GM12878 (cell line): ENCODE measurements at regions not wholly inside any gene's neighbourhood (a gene's known extent, or its start where the extent isn't known, plus 50 kb on each side); places are given as distances from the start of the nearest gene placed in this dataset.

Experiments
- ATAC-seq: fragments of 200-7000 bp; cut with Tn5 transposase; 3 replicates; pipeline ENCODE4 v1.9.1; 2020; ENCODE audit warnings: mild to moderate bottlenecking, moderate library complexity
- BruUV-seq: library from RNA; stranded (reverse); fragments of 400-500 nt; replicated peaks from 2 replicates; lab custom pipeline; 2021; lab: Mats Ljungman, UMichigan
- CTCF ChIA-PET: fragments of 300-600 bp; sonication (Branson Sonifier 250); formaldehyde crosslinking; extraction: SDS; loops from one replicate; lab custom pipeline; 2021; ENCODE audit warnings: inconsistent platforms; lab: Yijun Ruan, JAX
- POLR2A ChIA-PET: fragments of 350-600 bp; formaldehyde crosslinking; extraction: SDS; loops from one replicate; lab custom pipeline; 2021; ENCODE audit warnings: inconsistent platforms; lab: Charles Lee
- RAD21 ChIA-PET: fragments of 300-600 bp; sonication (Branson Sonifier 250); formaldehyde crosslinking; loops from one replicate; lab custom pipeline; 2023; ENCODE audit warnings: antibody characterized with exemption; ENCODE audit not compliant: unreplicated experiment; lab: Charles Lee
- SMC1A ChIA-PET: fragments of 300-600 bp; sonication (Branson Sonifier 250); formaldehyde crosslinking; loops from one replicate; lab custom pipeline; 2023; ENCODE audit not compliant: unreplicated experiment, uncharacterized antibody; lab: Charles Lee
- DNase-seq: peaks from one replicate; pipeline ENCODE4 v3.0.0-alpha.2; 2011; ENCODE audit warnings: low read depth, low spot score
- FAIRE-seq: peaks from 3 replicates; lab custom pipeline; 2011; peaks lifted over from hg19 to GRCh38; lab: Jason Lieb, UNC
- H2AFZ ChIP-seq: 2 replicates; pipeline ENCODE4 v1.6.0; 2011; ENCODE audit warnings: low read depth, low read length, control low read depth; ENCODE audit not compliant: control insufficient read depth
- H3K27ac ChIP-seq: 2 replicates; pipeline ENCODE4 v1.5.1; 2011; ENCODE audit warnings: control low read depth; ENCODE audit not compliant: control insufficient read depth, insufficient read depth
- H3K27me3 ChIP-seq, 2 experiments: replicated peaks in 1 of 2; 2 replicates each; pipeline versions ENCODE4 v1.6.0 to v1.6.1; 2011; ENCODE audit warnings: low read length in 1 of 2; ENCODE audit not compliant: control insufficient read depth in 2 of 2, insufficient read depth in 2 of 2
- H3K36me3 ChIP-seq, 2 experiments: 2 replicates each; pipeline ENCODE4 v1.5.1; 2011; ENCODE audit warnings: low read length in 1 of 2; ENCODE audit not compliant: control insufficient read depth in 2 of 2, insufficient read depth in 2 of 2
- H3K4me1 ChIP-seq: 2 replicates; pipeline ENCODE4 v1.6.1; 2011; ENCODE audit warnings: mild to moderate bottlenecking, low read length, moderate library complexity, mixed read lengths; ENCODE audit not compliant: control insufficient read depth, insufficient read depth
- H3K4me2 ChIP-seq: 2 replicates; pipeline ENCODE4 v1.6.0; 2011; ENCODE audit warnings: control low read depth; ENCODE audit not compliant: control insufficient read depth, insufficient read depth
- H3K4me3 ChIP-seq: fragments of 200-600 bp; sonication (generic); 2 replicates; pipeline ENCODE4 v1.5.1; 2016
- H3K79me2 ChIP-seq: 2 replicates; pipeline ENCODE4 v1.6.0; 2011; ENCODE audit warnings: low read length; ENCODE audit not compliant: control insufficient read depth, insufficient read depth
- H3K9ac ChIP-seq: 2 replicates; pipeline ENCODE4 v1.8.0; 2011; ENCODE audit warnings: low read length, control low read depth, mixed read lengths; ENCODE audit not compliant: control insufficient read depth, insufficient read depth
- H3K9me3 ChIP-seq: replicated peaks from 3 replicates; pipeline ENCODE4 v1.5.1; 2011; ENCODE audit warnings: mild to moderate bottlenecking, low read length; ENCODE audit not compliant: control insufficient read depth, insufficient read depth
- H4K20me1 ChIP-seq: 2 replicates; pipeline ENCODE4 v1.6.0; 2011; ENCODE audit not compliant: control insufficient read depth, insufficient read depth
- BCL11A ChIP-seq: IDR thresholded peaks from 2 replicates; pipeline ENCODE4 v1.6.1; 2011; ENCODE audit warnings: low read depth, low read length
- ETV6 ChIP-seq, 2 experiments: fragments of 450-650 bp in 1 of 2; IDR thresholded peaks in 1 of 2; conservative IDR thresholded peaks in 1 of 2; 2 replicates each; pipeline ENCODE4 v1.6.1; 2014; ENCODE audit warnings: antibody characterized with exemption in 1 of 2, borderline replicate concordance in 1 of 2, low read depth in 1 of 2, mild to moderate bottlenecking in 1 of 2, moderate library complexity in 1 of 2
- IRF3 ChIP-seq: fragments of 450-650 bp; IDR thresholded peaks from 2 replicates; pipeline ENCODE4 v1.6.1; 2014; ENCODE audit warnings: mild to moderate bottlenecking
- NFYB ChIP-seq: IDR thresholded peaks from 2 replicates; pipeline ENCODE4 v1.6.1; 2011; ENCODE audit warnings: low read depth, mild to moderate bottlenecking, low read length, improper control_type of control experiment, moderate library complexity; ENCODE audit not compliant: insufficient read depth
- POLR2AphosphoS2 ChIP-seq: IDR thresholded peaks from 2 replicates; pipeline ENCODE4 v1.6.1; 2011; ENCODE audit warnings: low read depth, mild to moderate bottlenecking, low read length, improper control_type of control experiment, moderate library complexity
- RELB ChIP-seq: fragments of 450-650 bp; IDR thresholded peaks from 2 replicates; pipeline ENCODE4 v1.6.1; 2017; ENCODE audit warnings: low read depth, mild to moderate bottlenecking, moderate library complexity
- ZBTB33 ChIP-seq: fragments of 450-650 bp; IDR thresholded peaks from 2 replicates; pipeline ENCODE4 v1.6.1; 2017; ENCODE audit warnings: mild to moderate bottlenecking
- ZNF207 ChIP-seq: fragments of 450-650 bp; IDR thresholded peaks from 2 replicates; pipeline ENCODE4 v1.6.1; 2014; ENCODE audit warnings: antibody characterized with exemption, mild to moderate bottlenecking, borderline replicate concordance
- WGBS: methylation state at CpG from one replicate; pipeline ENCODE4 v1.1.6; 2016; ENCODE audit warnings: low lambda C conversion rate; ENCODE audit not compliant: insufficient replicate concordance, insufficient coverage; ENCODE audit errors: missing lambda C conversion rate; 5-methylcytosine and 5-hydroxymethylcytosine counted together
- in situ Hi-C: fragments of 300-500 bp; cut with MboI; formaldehyde crosslinking; loops from 9 replicates; pipeline ENCODE4 v1.14.3; 2018; ENCODE audit warnings: mixed read lengths
- intact Hi-C: fragments of 100-400 bp; cut with micrococcal nuclease; formaldehyde crosslinking; loops from one replicate; pipeline ENCODE4 v1.14.2; 2022; ENCODE audit not compliant: unreplicated experiment
- TF ChIP-seq, protein P1 (sequence below): fragments of 150-350 bp; IDR thresholded peaks from 2 replicates; pipeline ENCODE4 v1.6.1; 2014; ENCODE audit warnings: mild to moderate bottlenecking, low read depth, low read length
- TF ChIP-seq, protein P2 (sequence below): IDR thresholded peaks from 2 replicates; pipeline ENCODE4 v1.6.1; 2012; ENCODE audit warnings: low read depth, low read length, improper control_type of control experiment
- TF ChIP-seq, protein P3 (sequence below): fragments of 150-350 bp; IDR thresholded peaks from 2 replicates; pipeline ENCODE4 v1.6.1; 2016; ENCODE audit warnings: low read depth, low read length

DNA sequence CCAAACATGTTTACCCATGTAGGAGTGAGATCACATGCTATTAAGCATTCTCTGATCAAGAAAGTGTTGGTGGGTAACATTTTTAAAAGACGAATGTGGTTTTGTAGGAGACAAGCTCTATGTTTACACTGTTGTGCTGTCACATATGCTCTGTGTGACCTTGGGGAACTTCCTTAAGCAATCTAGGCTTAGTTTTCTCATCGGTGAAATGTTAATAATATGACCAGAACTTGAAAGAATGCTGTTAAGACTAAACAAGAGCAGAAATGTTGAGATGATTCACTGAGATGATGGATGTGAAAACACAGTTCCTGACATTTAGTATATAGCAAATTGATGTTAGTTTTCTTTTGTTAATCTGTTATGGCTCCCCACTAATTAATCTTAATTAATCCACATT, 860.9 kb upstream of the CNTNAP5 start (continued):
- TF ChIP-seq ZNF207: no peak
- TF ChIP-seq, protein P1, sequence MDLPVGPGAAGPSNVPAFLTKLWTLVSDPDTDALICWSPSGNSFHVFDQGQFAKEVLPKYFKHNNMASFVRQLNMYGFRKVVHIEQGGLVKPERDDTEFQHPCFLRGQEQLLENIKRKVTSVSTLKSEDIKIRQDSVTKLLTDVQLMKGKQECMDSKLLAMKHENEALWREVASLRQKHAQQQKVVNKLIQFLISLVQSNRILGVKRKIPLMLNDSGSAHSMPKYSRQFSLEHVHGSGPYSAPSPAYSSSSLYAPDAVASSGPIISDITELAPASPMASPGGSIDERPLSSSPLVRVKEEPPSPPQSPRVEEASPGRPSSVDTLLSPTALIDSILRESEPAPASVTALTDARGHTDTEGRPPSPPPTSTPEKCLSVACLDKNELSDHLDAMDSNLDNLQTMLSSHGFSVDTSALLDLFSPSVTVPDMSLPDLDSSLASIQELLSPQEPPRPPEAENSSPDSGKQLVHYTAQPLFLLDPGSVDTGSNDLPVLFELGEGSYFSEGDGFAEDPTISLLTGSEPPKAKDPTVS: no peak
- TF ChIP-seq, all 136 proteins: peak for 0

DNA sequence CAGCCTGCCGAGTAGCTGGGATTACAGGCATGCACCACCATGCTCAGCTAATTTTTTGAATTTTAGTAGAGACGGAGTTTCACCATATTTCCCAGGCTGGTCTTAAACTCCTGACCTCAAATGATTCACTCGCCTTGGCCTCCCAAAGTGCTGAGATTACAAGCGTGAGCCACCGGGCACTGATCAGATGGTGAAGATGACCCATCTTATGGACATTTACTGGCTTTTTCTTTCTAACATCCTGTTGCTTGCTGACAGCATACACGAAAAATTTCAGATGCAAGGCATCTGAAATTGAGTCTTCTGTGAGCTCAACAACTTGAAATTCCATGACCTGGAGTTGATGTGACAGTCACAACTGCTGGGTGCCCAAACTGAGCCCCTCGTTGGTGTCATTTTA, 859.5 kb upstream of the CNTNAP5 start:
- in situ Hi-C loops: no loop called here
- POLR2A ChIA-PET: no interaction called here
- FAIRE-seq: no peak
- TF ChIP-seq IRF3 (no peak), ETV6 (conservative IDR thresholded peaks at IDR 0.05 in 1 of 2, IDR thresholded peaks at IDR 0.05 in 1 of 2; ENCODE audit: borderline replicate concordance in 1 of 2, low read depth in 1 of 2) (no peak), RELB (no peak), BCL11A (no peak), NFYB (no peak), ZBTB33 (no peak), POLR2AphosphoS2 (no peak)
- TF ChIP-seq, protein P2, sequence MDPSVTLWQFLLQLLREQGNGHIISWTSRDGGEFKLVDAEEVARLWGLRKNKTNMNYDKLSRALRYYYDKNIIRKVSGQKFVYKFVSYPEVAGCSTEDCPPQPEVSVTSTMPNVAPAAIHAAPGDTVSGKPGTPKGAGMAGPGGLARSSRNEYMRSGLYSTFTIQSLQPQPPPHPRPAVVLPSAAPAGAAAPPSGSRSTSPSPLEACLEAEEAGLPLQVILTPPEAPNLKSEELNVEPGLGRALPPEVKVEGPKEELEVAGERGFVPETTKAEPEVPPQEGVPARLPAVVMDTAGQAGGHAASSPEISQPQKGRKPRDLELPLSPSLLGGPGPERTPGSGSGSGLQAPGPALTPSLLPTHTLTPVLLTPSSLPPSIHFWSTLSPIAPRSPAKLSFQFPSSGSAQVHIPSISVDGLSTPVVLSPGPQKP: no peak
- TF ChIP-seq, protein P3, sequence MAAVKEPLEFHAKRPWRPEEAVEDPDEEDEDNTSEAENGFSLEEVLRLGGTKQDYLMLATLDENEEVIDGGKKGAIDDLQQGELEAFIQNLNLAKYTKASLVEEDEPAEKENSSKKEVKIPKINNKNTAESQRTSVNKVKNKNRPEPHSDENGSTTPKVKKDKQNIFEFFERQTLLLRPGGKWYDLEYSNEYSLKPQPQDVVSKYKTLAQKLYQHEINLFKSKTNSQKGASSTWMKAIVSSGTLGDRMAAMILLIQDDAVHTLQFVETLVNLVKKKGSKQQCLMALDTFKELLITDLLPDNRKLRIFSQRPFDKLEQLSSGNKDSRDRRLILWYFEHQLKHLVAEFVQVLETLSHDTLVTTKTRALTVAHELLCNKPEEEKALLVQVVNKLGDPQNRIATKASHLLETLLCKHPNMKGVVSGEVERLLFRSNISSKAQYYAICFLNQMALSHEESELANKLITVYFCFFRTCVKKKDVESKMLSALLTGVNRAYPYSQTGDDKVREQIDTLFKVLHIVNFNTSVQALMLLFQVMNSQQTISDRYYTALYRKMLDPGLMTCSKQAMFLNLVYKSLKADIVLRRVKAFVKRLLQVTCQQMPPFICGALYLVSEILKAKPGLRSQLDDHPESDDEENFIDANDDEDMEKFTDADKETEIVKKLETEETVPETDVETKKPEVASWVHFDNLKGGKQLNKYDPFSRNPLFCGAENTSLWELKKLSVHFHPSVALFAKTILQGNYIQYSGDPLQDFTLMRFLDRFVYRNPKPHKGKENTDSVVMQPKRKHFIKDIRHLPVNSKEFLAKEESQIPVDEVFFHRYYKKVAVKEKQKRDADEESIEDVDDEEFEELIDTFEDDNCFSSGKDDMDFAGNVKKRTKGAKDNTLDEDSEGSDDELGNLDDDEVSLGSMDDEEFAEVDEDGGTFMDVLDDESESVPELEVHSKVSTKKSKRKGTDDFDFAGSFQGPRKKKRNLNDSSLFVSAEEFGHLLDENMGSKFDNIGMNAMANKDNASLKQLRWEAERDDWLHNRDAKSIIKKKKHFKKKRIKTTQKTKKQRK: no peak

More for the DNA sequence above, 859.5 kb upstream of the CNTNAP5 start:
- Histone ChIP-seq H3K36me3 (no peaks in the 10 kb centered on the region), H3K4me1 (no peaks in the 10 kb centered on the region), H3K79me2 (no peaks in the 10 kb centered on the region), H3K27ac (no peak overlapping the region), H2AFZ (no peak overlapping the region), H3K9ac (no peak overlapping the region), H3K27me3 (no peaks in the 10 kb centered on the region), H4K20me1 (no peaks in the 10 kb centered on the region), H3K9me3 (no peaks in the 10 kb centered on the region), H3K4me3 (no peak overlapping the region), H3K4me2 (no peak overlapping the region)
- ATAC-seq: no peak
- 14% methylated on average over 7 of the region's 7 CpGs for WGBS
- CTCF ChIA-PET: interaction anchor here (0.8 kb wide), 2 partner anchors 8 to 20 kb away, joined by 3 to 4 read pairs; no protein-coding TSS in a partner anchor
- intact Hi-C loops: no loop called here
- DNase-seq: no peak
- SMC1A ChIA-PET: interaction anchor here (1.3 to 1.5 kb wide), 2 partner anchors 11 to 29 kb away, joined by 3 to 4 read pairs; no protein-coding TSS in a partner anchor
- BruUV-seq: no TSS peak
- RAD21 ChIA-PET: no interaction called here
